HepG2 (cell line): ENCODE measurements at regions not wholly inside any gene's neighbourhood (a gene's known extent, or its start where the extent isn't known, plus 50 kb on each side); places are given as distances from the start of the nearest gene placed in this dataset.

Source experiments
- ATAC-seq: fragments of 200-7000 bp; cut with Tn5 transposase; 3 replicates; pipeline ENCODE4 v1.9.1; 2020; ENCODE audit warnings: mild to moderate bottlenecking, moderate library complexity
- BruUV-seq: library from RNA; stranded (reverse); fragments of 400-500 nt; replicated peaks from 2 replicates; lab custom pipeline; 2021; lab: Mats Ljungman, UMichigan
- CTCF ChIA-PET: fragments of 300-600 bp; formaldehyde crosslinking; extraction: SDS; loops from one replicate; lab custom pipeline; 2021; ENCODE audit warnings: low total read pairs, inconsistent platforms, low intra/inter-chr PET ratio; lab: Yijun Ruan, JAX
- POLR2A ChIA-PET: fragments of 350-600 bp; sonication (Branson Sonifier 250); formaldehyde crosslinking; loops from one replicate; lab custom pipeline; 2020; ENCODE audit warnings: antibody characterized with exemption, inconsistent platforms; lab: Yijun Ruan, JAX
- DNase-seq: peaks from one replicate; pipeline ENCODE4 v3.0.0-alpha.2; 2015; ENCODE audit warnings: low spot score
- FAIRE-seq: peaks from 3 replicates; lab custom pipeline; 2011; peaks lifted over from hg19 to GRCh38; lab: Jason Lieb, UNC
- H2AFZ ChIP-seq: one replicate; pipeline ENCODE4 v1.6.1; 2011; ENCODE audit warnings: low read length, inconsistent platforms
- H3K27ac ChIP-seq: fragments of 300-600 bp; 3 replicates; pipeline ENCODE4 v1.8.0; 2011; ENCODE audit warnings: mixed run types, mild to moderate bottlenecking, mixed read lengths, low read length, inconsistent platforms; ENCODE audit not compliant: insufficient read depth; ENCODE audit errors: extremely low read length
- H3K27me3 ChIP-seq, 2 experiments: fragments of 200-600 bp in 1 of 2; 2 replicates in 1 of 2; 3 replicates in 1 of 2; pipeline versions ENCODE4 v1.6.0 to v1.8.0; 2011; ENCODE audit warnings: low read length in 2 of 2, mild to moderate bottlenecking in 2 of 2, moderate library complexity in 2 of 2, inconsistent platforms in 1 of 2; ENCODE audit not compliant: insufficient read depth in 2 of 2, control insufficient read depth in 1 of 2
- H3K36me3 ChIP-seq, 2 experiments: fragments of 200-600 bp in 1 of 2; replicated peaks in 1 of 2; 2 replicates in 1 of 2; 3 replicates in 1 of 2; pipeline versions ENCODE4 v1.5.1 to v1.8.0; 2011; ENCODE audit warnings: low read length in 2 of 2, inconsistent platforms in 1 of 2; ENCODE audit not compliant: insufficient read depth in 2 of 2, control insufficient read depth in 1 of 2
- H3K4me1 ChIP-seq: 2 replicates; pipeline ENCODE4 v1.5.1; 2012; ENCODE audit warnings: low read length, inconsistent platforms; ENCODE audit not compliant: insufficient read depth
- H3K4me2 ChIP-seq: 2 replicates; pipeline ENCODE4 v1.6.0; 2011; ENCODE audit warnings: low read depth, low read length, inconsistent platforms
- H3K4me3 ChIP-seq, 3 experiments: fragments of 200-600 bp in 1 of 3; sonication (generic), shearing (Covaris generic) in 1 of 3; replicated peaks in 1 of 3; 2 replicates each; pipeline ENCODE4 v1.5.1; 2011 to 2016; ENCODE audit warnings: low read length in 3 of 3, inconsistent platforms in 2 of 3, low read depth in 2 of 3, mild to moderate bottlenecking in 2 of 3, control low read depth in 1 of 3, mixed read lengths in 1 of 3; ENCODE audit not compliant: insufficient read depth in 1 of 3
- H3K79me2 ChIP-seq: one replicate; pipeline ENCODE4 v1.6.1; 2011; ENCODE audit warnings: low read length, inconsistent platforms; ENCODE audit not compliant: insufficient read depth
- H3K9ac ChIP-seq: 2 replicates; pipeline ENCODE4 v1.6.0; 2011; ENCODE audit warnings: mild to moderate bottlenecking, low read depth, low read length, inconsistent platforms; ENCODE audit not compliant: insufficient read depth
- H3K9me3 ChIP-seq: 2 replicates; pipeline ENCODE4 v1.5.1; 2012; ENCODE audit warnings: mild to moderate bottlenecking, low read length
- H4K20me1 ChIP-seq: 2 replicates; pipeline ENCODE4 v1.6.0; 2011; ENCODE audit warnings: inconsistent platforms, mild to moderate bottlenecking, low read length, moderate library complexity; ENCODE audit not compliant: insufficient read depth
- EED ChIP-seq: sonication (generic); formaldehyde crosslinking; IDR thresholded peaks from 2 replicates; pipeline ENCODE4 v1.5.0; 2020; ENCODE audit warnings: mild to moderate bottlenecking, missing genetic modification reagents
- ELF4 ChIP-seq: sonication (generic); formaldehyde crosslinking; IDR thresholded peaks from 2 replicates; pipeline ENCODE4 v1.5.0; 2020; ENCODE audit warnings: missing genetic modification reagents, mild to moderate bottlenecking, moderate library complexity, borderline replicate concordance
- FLYWCH1 ChIP-seq: sonication (generic); formaldehyde crosslinking; IDR thresholded peaks from 2 replicates; pipeline ENCODE4 v1.8.1; 2023; ENCODE audit warnings: mild to moderate bottlenecking, missing genetic modification reagents
- HMGA1 ChIP-seq: sonication (generic); formaldehyde crosslinking; conservative IDR thresholded peaks from 2 replicates; pipeline ENCODE4 v1.4.0; 2020; ENCODE audit warnings: missing genetic modification reagents
- HNF4A ChIP-seq: sonication (generic); formaldehyde crosslinking; IDR thresholded peaks from 2 replicates; pipeline ENCODE4 v1.4.0; 2020; ENCODE audit warnings: missing genetic modification reagents
- PCBP2 ChIP-seq: fragments of 200-400 bp; formaldehyde crosslinking; optimal IDR thresholded peaks from 2 replicates; pipeline ENCODE3; 2018; ENCODE audit warnings: low read length, low read depth; ENCODE audit not compliant: poor library complexity, severe bottlenecking
- POLR2G ChIP-seq: fragments of 200-400 bp; formaldehyde crosslinking; IDR thresholded peaks from 2 replicates; pipeline ENCODE4 v1.6.1; 2018; ENCODE audit warnings: mild to moderate bottlenecking, low read depth, low read length, moderate library complexity
- RFX1 ChIP-seq: fragments of 450-650 bp; IDR thresholded peaks from 2 replicates; pipeline ENCODE4 v1.6.1; 2017
- ZNF432 ChIP-seq: sonication (generic); formaldehyde crosslinking; IDR thresholded peaks from 2 replicates; pipeline ENCODE4 v1.5.0; 2020; ENCODE audit warnings: missing genetic modification reagents, mild to moderate bottlenecking, borderline replicate concordance
- ZSCAN12 ChIP-seq: sonication (generic); formaldehyde crosslinking; IDR thresholded peaks from 2 replicates; pipeline ENCODE4 v1.9.0; 2021; ENCODE audit warnings: mild to moderate bottlenecking, missing genetic modification reagents
- WGBS: methylation state at CpG from one replicate; pipeline ENCODE4 v1.1.6; 2017; ENCODE audit warnings: low lambda C conversion rate; 5-methylcytosine and 5-hydroxymethylcytosine counted together
- in situ Hi-C: cut with HindIII; loops from 2 replicates; pipeline ENCODE4 v1.10.0; 2017; ENCODE audit warnings: low pct_unique_long_range_greater_than_20kb; ENCODE audit not compliant: extremely low pct_ligation_motif_present
- intact Hi-C: fragments of 100-400 bp; cut with micrococcal nuclease; formaldehyde crosslinking; loops from one replicate; pipeline ENCODE4 v1.10.0; 2022; ENCODE audit not compliant: unreplicated experiment
- TF ChIP-seq, protein P1 (sequence below): IDR thresholded peaks from 2 replicates; pipeline ENCODE4 v1.6.1; 2016; ENCODE audit warnings: missing genetic modification reagents, missing compliant biosample characterization
- TF ChIP-seq, protein P2 (sequence below): sonication (generic); formaldehyde crosslinking; IDR thresholded peaks from 2 replicates; pipeline ENCODE4 v1.5.1; 2020; ENCODE audit warnings: mild to moderate bottlenecking, missing genetic modification reagents, moderate library complexity

DNA sequence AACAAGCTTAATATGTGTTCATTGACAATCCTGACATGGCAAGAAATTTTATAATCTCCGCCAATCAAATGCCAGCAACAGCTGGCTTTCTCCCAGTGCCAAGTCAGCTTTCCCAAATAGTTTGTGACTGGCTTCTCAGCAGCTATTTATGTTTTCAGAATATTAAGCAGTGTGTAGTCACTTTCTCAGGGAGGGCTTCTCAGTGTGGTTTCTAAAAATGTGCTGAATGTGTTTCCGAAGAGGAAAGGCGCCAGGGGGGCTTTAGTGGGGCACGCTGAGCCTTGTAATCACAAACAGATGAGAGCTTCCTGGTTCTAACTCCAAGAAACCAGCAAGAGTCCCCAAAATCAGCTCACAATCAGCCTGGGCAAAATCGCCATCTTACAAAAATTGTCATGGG, 258.7 kb upstream of the CPEB2 start:
- no TSS peak for BruUV-seq
- Histone ChIP-seq H3K4me2 (no peak overlapping the region), H3K79me2 (no peaks in the 10 kb centered on the region), H3K9ac (no peak overlapping the region), H3K27ac (no peak overlapping the region), H4K20me1 (no peaks in the 10 kb centered on the region), H3K36me3 (no peaks in the 10 kb centered on the region), H3K4me3 (no peak overlapping the region), H3K4me1 (no peaks in the 10 kb centered on the region), H3K27me3 (no peaks in the 10 kb centered on the region), H3K9me3 (peaks cover 42% of the 10 kb centered on the region), H2AFZ (no peak overlapping the region)
- no peak for DNase-seq
- ChIA-PET POLR2A (no interaction called here), CTCF (no interaction called here)
- intact Hi-C loops, result no loop called here
- no peak for FAIRE-seq
- TF ChIP-seq HMGA1 (CRISPR knock-in tag) (no peak), FLYWCH1 (no peak), ZSCAN12 (CRISPR knock-in tag) (no peak), ELF4 (CRISPR knock-in tag) (no peak), EED (CRISPR knock-in tag) (no peak), POLR2G (no peak), RFX1 (no peak), HNF4A (CRISPR knock-in tag) (no peak), PCBP2 (no peak), ZNF432 (CRISPR knock-in tag) (no peak)
- TF ChIP-seq, protein P1, sequence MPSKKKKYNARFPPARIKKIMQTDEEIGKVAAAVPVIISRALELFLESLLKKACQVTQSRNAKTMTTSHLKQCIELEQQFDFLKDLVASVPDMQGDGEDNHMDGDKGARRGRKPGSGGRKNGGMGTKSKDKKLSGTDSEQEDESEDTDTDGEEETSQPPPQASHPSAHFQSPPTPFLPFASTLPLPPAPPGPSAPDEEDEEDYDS (CRISPR knock-in tag), result no peak
- TF ChIP-seq, protein P2, sequence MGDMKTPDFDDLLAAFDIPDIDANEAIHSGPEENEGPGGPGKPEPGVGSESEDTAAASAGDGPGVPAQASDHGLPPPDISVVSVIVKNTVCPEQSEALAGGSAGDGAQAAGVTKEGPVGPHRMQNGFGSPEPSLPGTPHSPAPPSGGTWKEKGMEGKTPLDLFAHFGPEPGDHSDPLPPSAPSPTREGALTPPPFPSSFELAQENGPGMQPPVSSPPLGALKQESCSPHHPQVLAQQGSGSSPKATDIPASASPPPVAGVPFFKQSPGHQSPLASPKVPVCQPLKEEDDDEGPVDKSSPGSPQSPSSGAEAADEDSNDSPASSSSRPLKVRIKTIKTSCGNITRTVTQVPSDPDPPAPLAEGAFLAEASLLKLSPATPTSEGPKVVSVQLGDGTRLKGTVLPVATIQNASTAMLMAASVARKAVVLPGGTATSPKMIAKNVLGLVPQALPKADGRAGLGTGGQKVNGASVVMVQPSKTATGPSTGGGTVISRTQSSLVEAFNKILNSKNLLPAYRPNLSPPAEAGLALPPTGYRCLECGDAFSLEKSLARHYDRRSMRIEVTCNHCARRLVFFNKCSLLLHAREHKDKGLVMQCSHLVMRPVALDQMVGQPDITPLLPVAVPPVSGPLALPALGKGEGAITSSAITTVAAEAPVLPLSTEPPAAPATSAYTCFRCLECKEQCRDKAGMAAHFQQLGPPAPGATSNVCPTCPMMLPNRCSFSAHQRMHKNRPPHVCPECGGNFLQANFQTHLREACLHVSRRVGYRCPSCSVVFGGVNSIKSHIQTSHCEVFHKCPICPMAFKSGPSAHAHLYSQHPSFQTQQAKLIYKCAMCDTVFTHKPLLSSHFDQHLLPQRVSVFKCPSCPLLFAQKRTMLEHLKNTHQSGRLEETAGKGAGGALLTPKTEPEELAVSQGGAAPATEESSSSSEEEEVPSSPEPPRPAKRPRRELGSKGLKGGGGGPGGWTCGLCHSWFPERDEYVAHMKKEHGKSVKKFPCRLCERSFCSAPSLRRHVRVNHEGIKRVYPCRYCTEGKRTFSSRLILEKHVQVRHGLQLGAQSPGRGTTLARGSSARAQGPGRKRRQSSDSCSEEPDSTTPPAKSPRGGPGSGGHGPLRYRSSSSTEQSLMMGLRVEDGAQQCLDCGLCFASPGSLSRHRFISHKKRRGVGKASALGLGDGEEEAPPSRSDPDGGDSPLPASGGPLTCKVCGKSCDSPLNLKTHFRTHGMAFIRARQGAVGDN (CRISPR knock-in tag), result no peak
- in situ Hi-C loops, result no loop called here
- 4% methylated on average over 4 of the region's 5 CpGs for WGBS
- ATAC-seq, result no peak
